ENCODE measurements at regions not wholly inside any gene's neighbourhood (a gene's known extent, or its start where the extent isn't known, plus 50 kb on each side); places are given as distances from the start of the nearest gene placed in this dataset.
"Not testable (repeated sequence)": the region's sequence is repeated elsewhere in the genome, so short reads cannot be mapped to it uniquely, and the experiment has no call there.

DNA sequence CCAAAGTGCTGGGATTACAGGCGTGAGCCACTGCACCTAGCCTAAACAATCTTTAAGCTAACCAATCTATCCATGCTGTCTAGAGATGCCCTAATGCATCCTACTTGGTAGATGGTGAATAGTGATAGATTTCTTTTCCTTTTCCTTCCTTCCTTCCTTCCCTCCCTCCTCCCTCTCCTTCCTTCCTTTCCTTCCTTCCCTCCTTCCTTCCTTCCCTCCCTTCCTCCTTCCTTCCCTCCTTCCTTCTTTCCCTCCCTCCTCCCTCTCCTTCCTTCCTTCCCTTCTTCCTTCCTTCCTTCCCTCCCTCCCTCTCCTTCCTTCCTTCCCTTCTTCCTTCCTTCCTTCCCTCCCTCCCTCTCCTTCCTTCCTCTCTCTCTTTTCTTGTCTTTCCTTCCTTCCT lies 780.5 kb downstream of the CDH11 start:
- TF ChIP-seq, protein P1, sequence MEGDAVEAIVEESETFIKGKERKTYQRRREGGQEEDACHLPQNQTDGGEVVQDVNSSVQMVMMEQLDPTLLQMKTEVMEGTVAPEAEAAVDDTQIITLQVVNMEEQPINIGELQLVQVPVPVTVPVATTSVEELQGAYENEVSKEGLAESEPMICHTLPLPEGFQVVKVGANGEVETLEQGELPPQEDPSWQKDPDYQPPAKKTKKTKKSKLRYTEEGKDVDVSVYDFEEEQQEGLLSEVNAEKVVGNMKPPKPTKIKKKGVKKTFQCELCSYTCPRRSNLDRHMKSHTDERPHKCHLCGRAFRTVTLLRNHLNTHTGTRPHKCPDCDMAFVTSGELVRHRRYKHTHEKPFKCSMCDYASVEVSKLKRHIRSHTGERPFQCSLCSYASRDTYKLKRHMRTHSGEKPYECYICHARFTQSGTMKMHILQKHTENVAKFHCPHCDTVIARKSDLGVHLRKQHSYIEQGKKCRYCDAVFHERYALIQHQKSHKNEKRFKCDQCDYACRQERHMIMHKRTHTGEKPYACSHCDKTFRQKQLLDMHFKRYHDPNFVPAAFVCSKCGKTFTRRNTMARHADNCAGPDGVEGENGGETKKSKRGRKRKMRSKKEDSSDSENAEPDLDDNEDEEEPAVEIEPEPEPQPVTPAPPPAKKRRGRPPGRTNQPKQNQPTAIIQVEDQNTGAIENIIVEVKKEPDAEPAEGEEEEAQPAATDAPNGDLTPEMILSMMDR (IDR thresholded peaks at IDR 0.05; ENCODE audit: poor library complexity, severe bottlenecking): not testable (repeated sequence)
- TF ChIP-seq RAD21 (conservative IDR thresholded peaks at IDR 0.05); EP300 (conservative IDR thresholded peaks at IDR 0.05; ENCODE audit: poor library complexity, severe bottlenecking); MXI1 (conservative IDR thresholded peaks at IDR 0.05; ENCODE audit: poor library complexity, severe bottlenecking): not testable (repeated sequence)
